ENCODE measurements at regions not wholly inside any gene's neighbourhood (a gene's known extent, or its start where the extent isn't known, plus 50 kb on each side); places are given as distances from the start of the nearest gene placed in this dataset.

DNA sequence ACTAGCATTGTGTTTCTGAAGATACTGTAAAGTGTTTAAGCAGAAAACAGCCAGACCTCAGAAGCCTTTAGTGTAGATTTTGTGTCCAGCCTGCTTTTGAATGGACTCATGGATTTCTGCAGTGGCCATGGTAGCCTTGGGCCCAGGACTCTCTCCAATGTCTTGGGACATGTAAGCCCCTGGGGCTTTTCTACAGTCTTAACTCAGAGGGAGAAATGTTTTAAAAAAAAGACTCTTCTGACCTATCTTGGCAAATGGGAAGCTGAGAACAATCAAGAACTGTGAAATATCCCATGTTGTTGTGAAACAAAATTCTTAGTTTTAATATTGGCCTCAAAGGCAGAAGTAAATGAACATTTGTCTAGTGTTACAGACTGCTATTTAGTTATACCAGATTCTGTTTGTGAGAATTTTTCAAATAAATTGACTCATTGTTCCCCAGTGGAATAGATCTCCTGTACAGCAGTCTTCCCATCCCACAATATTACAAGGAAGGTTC lies 112.5 kb upstream of the DMAC1 start:
- H3K36me3 Mint-ChIP-seq: no peaks in the 10 kb centered on the region
- H2AFZ ChIP-seq (ENCODE audit: insufficient read depth, low read depth, low read length, poor library complexity, severe bottlenecking): no peak overlapping the region
- peaks cover 4% of the 10 kb centered on the region for H3K4me1 Mint-ChIP-seq
- no peak overlapping the region for H3K9ac ChIP-seq (ENCODE audit: insufficient read depth, low read length, poor library complexity, severe bottlenecking)
- DNase-seq: no peak
- intact Hi-C loops (cut with micrococcal nuclease): no loop called here
- no peaks in the 10 kb centered on the region for H3K4me1 ChIP-seq (ENCODE audit: control insufficient read depth in 1 of 2, insufficient read depth in 2 of 2, low read length in 2 of 2)
- no peak overlapping the region for H3K27ac ChIP-seq (ENCODE audit: low read depth in 1 of 2, low read length in 2 of 2)
- no peaks in the 10 kb centered on the region for H3K9me3 ChIP-seq (replicated peaks in 1 of 2; ENCODE audit: control insufficient read depth in 1 of 2, insufficient read depth in 1 of 2, low read length in 2 of 2)
- H3K4me3 ChIP-seq (replicated peaks in 1 of 3; ENCODE audit: low read depth in 2 of 3, low read length in 3 of 3): no peak overlapping the region
- peaks cover 0 to 4% (median 0%) of the 10 kb centered on the region in 3 donors for H3K27me3 Mint-ChIP-seq (ENCODE audit: low read depth in 3 of 3)
- no peak overlapping the region for H3K4me2 ChIP-seq (replicated peaks; ENCODE audit: extremely low read depth, low read length, poor library complexity, severe bottlenecking)
- H3K36me3 ChIP-seq (replicated peaks in 1 of 2; ENCODE audit: control insufficient read depth in 1 of 2, insufficient read depth in 2 of 2, low read length in 2 of 2): no peaks in the 10 kb centered on the region
- H3K27me3 ChIP-seq (ENCODE audit: control insufficient read depth in 2 of 2, insufficient read depth in 2 of 2, low read length in 2 of 2): no peaks in the 10 kb centered on the region
- no peak overlapping the region for H3K4me3 Mint-ChIP-seq
- H3K79me2 ChIP-seq (ENCODE audit: insufficient read depth, low read length): no peaks in the 10 kb centered on the region
- no peaks in the 10 kb centered on the region for H4K20me1 ChIP-seq (ENCODE audit: insufficient read depth, low read length)
- TF ChIP-seq CTCF (IDR thresholded peaks at IDR 0.05): no peak
- H3K9me3 Mint-ChIP-seq: peaks cover 0 to 2% (median 0%) of the 10 kb centered on the region in 7 donors
- no peak overlapping the region for H3K27ac Mint-ChIP-seq

DNA sequence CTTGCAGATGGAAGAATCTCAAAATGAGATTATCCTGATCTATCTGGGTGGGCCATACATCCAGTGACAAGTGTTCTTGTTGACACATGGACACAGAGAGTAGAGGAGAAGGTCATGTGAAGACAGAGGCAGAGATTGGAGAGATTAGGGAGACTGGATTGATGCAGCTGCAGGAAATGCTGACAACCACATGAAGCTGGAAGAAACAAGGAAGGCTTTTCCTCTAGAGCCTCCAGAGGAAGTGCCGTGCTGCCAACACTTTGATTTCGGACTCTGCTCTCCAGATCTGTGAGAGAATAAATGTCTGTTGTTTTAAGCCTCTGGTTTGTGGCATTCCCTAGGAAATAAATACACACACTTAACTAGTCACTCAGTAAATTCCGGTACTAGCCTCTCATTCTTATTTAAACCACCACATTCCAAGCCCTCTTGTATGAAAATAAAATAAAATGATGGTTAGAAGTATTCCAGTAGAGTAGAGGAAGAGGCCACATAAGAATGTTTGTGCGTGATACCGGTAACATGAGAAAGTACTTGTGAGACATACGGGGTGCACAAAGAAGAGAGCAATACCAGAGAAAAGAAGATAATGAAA lies 110.9 kb upstream of the DMAC1 start:
- 62% methylated on average over 4 of the region's 6 CpGs for WGBS (ENCODE audit: insufficient coverage)
- Histone ChIP-seq H3K4me1 (ENCODE audit: control insufficient read depth in 1 of 2, insufficient read depth in 2 of 2, low read length in 2 of 2) (no peaks in the 10 kb centered on the region), H3K4me3 (replicated peaks in 1 of 3; ENCODE audit: low read depth in 2 of 3, low read length in 3 of 3) (no peak overlapping the region), H3K79me2 (ENCODE audit: insufficient read depth, low read length) (no peaks in the 10 kb centered on the region), H4K20me1 (ENCODE audit: insufficient read depth, low read length) (no peaks in the 10 kb centered on the region), H3K9ac (ENCODE audit: insufficient read depth, low read length, poor library complexity, severe bottlenecking) (no peak overlapping the region), H3K4me2 (replicated peaks; ENCODE audit: extremely low read depth, low read length, poor library complexity, severe bottlenecking) (no peak overlapping the region), H2AFZ (ENCODE audit: insufficient read depth, low read depth, low read length, poor library complexity, severe bottlenecking) (no peak overlapping the region), H3K27ac (ENCODE audit: low read depth in 1 of 2, low read length in 2 of 2) (no peak overlapping the region), H3K9me3 (replicated peaks in 1 of 2; ENCODE audit: control insufficient read depth in 1 of 2, insufficient read depth in 1 of 2, low read length in 2 of 2) (no peaks in the 10 kb centered on the region), H3K27me3 (ENCODE audit: control insufficient read depth in 2 of 2, insufficient read depth in 2 of 2, low read length in 2 of 2) (no peaks in the 10 kb centered on the region), H3K36me3 (replicated peaks in 1 of 2; ENCODE audit: control insufficient read depth in 1 of 2, insufficient read depth in 2 of 2, low read length in 2 of 2) (no peaks in the 10 kb centered on the region)
- Mint-ChIP-seq H3K36me3 (no peaks in the 10 kb centered on the region), H3K9me3 (peaks cover 0 to 2% (median 0%) of the 10 kb centered on the region in 7 donors), H3K4me3 (no peak overlapping the region), H3K4me1 (peaks cover 4% of the 10 kb centered on the region), H3K27me3 (ENCODE audit: low read depth in 3 of 3) (peaks cover 0 to 4% (median 0%) of the 10 kb centered on the region in 3 donors), H3K27ac (no peak overlapping the region)
- no peak for DNase-seq
- no peak for TF ChIP-seq CTCF (IDR thresholded peaks at IDR 0.05)
- intact Hi-C loops (cut with micrococcal nuclease): no loop called here
